ENCODE measurements at regions not wholly inside any gene's neighbourhood (a gene's known extent, or its start where the extent isn't known, plus 50 kb on each side); places are given as distances from the start of the nearest gene placed in this dataset.

DNA sequence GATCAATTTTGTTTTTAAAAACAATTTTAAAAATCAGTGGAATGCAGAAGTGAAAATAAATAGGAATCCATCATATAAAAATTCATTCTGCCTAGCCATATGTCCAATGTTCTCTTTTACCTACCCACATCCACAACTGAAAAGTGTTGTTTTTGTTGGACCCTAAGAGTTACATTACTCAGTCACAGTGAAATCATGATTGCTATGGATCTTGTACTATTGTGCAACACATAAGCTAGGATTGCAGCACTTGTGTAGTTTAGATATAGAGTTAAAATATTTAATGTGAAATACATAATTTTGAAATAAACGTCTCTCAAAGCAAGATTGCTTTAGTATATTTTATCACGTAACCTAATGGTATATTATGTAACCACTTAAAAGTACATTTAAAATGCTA lies 213.3 kb upstream of the CLEC14A start:
- TF ChIP-seq, protein P1, sequence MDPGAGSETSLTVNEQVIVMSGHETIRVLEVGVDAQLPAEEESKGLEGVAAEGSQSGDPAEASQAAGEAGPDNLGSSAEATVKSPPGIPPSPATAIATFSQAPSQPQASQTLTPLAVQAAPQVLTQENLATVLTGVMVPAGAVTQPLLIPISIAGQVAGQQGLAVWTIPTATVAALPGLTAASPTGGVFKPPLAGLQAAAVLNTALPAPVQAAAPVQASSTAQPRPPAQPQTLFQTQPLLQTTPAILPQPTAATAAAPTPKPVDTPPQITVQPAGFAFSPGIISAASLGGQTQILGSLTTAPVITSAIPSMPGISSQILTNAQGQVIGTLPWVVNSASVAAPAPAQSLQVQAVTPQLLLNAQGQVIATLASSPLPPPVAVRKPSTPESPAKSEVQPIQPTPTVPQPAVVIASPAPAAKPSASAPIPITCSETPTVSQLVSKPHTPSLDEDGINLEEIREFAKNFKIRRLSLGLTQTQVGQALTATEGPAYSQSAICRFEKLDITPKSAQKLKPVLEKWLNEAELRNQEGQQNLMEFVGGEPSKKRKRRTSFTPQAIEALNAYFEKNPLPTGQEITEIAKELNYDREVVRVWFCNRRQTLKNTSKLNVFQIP (CRISPR knock-in tag; IDR thresholded peaks at IDR 0.05; ENCODE audit: borderline replicate concordance, low read depth) = no peak
- TF ChIP-seq TCF4 (CRISPR knock-in tag; IDR thresholded peaks at IDR 0.05; ENCODE audit: borderline replicate concordance) (no peak), ZNF70 (CRISPR knock-in tag; IDR thresholded peaks at IDR 0.05) (no peak), ZNF565 (CRISPR knock-in tag; conservative IDR thresholded peaks at IDR 0.05; ENCODE audit: low read depth) (no peak), ZFP3 (CRISPR knock-in tag; IDR thresholded peaks at IDR 0.05) (no peak), ARNTL (CRISPR knock-in tag; IDR thresholded peaks at IDR 0.05; ENCODE audit: borderline replicate concordance, low read depth) (no peak)
- TF ChIP-seq, protein P2, sequence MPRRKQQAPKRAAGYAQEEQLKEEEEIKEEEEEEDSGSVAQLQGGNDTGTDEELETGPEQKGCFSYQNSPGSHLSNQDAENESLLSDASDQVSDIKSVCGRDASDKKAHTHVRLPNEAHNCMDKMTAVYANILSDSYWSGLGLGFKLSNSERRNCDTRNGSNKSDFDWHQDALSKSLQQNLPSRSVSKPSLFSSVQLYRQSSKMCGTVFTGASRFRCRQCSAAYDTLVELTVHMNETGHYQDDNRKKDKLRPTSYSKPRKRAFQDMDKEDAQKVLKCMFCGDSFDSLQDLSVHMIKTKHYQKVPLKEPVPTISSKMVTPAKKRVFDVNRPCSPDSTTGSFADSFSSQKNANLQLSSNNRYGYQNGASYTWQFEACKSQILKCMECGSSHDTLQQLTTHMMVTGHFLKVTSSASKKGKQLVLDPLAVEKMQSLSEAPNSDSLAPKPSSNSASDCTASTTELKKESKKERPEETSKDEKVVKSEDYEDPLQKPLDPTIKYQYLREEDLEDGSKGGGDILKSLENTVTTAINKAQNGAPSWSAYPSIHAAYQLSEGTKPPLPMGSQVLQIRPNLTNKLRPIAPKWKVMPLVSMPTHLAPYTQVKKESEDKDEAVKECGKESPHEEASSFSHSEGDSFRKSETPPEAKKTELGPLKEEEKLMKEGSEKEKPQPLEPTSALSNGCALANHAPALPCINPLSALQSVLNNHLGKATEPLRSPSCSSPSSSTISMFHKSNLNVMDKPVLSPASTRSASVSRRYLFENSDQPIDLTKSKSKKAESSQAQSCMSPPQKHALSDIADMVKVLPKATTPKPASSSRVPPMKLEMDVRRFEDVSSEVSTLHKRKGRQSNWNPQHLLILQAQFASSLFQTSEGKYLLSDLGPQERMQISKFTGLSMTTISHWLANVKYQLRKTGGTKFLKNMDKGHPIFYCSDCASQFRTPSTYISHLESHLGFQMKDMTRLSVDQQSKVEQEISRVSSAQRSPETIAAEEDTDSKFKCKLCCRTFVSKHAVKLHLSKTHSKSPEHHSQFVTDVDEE (CRISPR knock-in tag; IDR thresholded peaks at IDR 0.05) = no peak
- ATAC-seq = no peak

DNA sequence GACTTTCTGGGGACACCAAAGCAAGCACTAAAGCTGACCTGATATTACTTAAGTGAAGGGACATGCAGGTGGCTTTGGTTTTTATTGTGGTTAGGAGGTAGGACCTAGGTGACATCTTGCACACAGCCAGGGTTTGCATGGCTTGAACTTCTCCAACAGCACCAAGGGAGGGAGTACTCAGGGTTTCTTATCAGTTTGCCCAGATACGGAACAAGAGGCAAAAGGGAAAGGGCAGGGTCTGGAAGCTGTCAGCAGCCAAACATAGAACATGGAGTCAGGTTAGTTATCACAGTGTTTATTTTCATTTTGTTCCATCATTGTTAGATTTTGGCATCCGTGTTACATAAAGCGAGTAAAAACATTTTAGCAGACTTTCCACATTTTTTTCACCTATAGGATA lies 186.3 kb upstream of the CLEC14A start:
- no peak for TF ChIP-seq ZNF565 (CRISPR knock-in tag; conservative IDR thresholded peaks at IDR 0.05; ENCODE audit: low read depth)
- TF ChIP-seq, protein P3, sequence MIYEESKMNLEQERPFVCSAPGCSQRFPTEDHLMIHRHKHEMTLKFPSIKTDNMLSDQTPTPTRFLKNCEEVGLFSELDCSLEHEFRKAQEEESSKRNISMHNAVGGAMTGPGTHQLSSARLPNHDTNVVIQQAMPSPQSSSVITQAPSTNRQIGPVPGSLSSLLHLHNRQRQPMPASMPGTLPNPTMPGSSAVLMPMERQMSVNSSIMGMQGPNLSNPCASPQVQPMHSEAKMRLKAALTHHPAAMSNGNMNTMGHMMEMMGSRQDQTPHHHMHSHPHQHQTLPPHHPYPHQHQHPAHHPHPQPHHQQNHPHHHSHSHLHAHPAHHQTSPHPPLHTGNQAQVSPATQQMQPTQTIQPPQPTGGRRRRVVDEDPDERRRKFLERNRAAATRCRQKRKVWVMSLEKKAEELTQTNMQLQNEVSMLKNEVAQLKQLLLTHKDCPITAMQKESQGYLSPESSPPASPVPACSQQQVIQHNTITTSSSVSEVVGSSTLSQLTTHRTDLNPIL (CRISPR knock-in tag; IDR thresholded peaks at IDR 0.05; ENCODE audit: low read depth) = no peak
- no peak for TF ChIP-seq ESRRG (CRISPR knock-in tag; IDR thresholded peaks at IDR 0.05)
- no peak for TF ChIP-seq TCF4 (CRISPR knock-in tag; IDR thresholded peaks at IDR 0.05; ENCODE audit: borderline replicate concordance)
- no peak for TF ChIP-seq ARNTL (CRISPR knock-in tag; IDR thresholded peaks at IDR 0.05; ENCODE audit: borderline replicate concordance, low read depth)
- no peak for TF ChIP-seq RARB (CRISPR knock-in tag; IDR thresholded peaks at IDR 0.05)
- no peak for TF ChIP-seq ZC3H10 (CRISPR knock-in tag; IDR thresholded peaks at IDR 0.05)
- TF ChIP-seq, protein P2 (CRISPR knock-in tag; IDR thresholded peaks at IDR 0.05) = no peak
- no peak for TF ChIP-seq BACH2 (CRISPR knock-in tag; IDR thresholded peaks at IDR 0.05; ENCODE audit: borderline replicate concordance)
- no peak for TF ChIP-seq TOX (CRISPR knock-in tag; IDR thresholded peaks at IDR 0.05; ENCODE audit: borderline replicate concordance)
- no peak for TF ChIP-seq OSR1 (CRISPR knock-in tag; IDR thresholded peaks at IDR 0.05)
- no peak for TF ChIP-seq ZFP3 (CRISPR knock-in tag; IDR thresholded peaks at IDR 0.05)
- no peak for TF ChIP-seq SNAI2 (CRISPR knock-in tag; IDR thresholded peaks at IDR 0.05)
- TF ChIP-seq, protein P4, sequence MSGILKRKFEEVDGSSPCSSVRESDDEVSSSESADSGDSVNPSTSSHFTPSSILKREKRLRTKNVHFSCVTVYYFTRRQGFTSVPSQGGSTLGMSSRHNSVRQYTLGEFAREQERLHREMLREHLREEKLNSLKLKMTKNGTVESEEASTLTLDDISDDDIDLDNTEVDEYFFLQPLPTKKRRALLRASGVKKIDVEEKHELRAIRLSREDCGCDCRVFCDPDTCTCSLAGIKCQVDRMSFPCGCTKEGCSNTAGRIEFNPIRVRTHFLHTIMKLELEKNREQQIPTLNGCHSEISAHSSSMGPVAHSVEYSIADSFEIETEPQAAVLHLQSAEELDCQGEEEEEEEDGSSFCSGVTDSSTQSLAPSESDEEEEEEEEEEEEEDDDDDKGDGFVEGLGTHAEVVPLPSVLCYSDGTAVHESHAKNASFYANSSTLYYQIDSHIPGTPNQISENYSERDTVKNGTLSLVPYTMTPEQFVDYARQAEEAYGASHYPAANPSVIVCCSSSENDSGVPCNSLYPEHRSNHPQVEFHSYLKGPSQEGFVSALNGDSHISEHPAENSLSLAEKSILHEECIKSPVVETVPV (CRISPR knock-in tag; IDR thresholded peaks at IDR 0.05) = no peak
- no peak for ATAC-seq

DNA sequence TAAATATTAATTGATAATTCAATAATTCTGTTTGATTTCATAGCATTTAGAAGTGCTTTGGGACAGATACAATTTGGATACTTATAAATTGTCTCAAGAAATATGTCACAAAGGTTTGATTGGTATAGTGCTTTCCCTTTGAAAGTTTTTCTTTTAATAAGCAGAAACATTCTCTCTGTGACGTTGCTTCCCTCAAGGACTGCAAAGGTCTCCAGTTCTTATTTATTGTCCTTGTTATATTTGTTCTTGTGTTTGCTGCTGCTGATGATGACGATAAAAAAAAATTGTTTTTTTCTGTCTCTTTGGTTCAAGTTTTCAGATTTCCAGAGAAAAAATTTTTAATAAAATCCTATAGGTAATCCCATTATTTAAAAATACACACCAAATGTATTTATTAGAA lies 176.3 kb upstream of the CLEC14A start:
- no peak for ATAC-seq
- no peak for TF ChIP-seq ZC3H10 (CRISPR knock-in tag; IDR thresholded peaks at IDR 0.05)
- no peak for TF ChIP-seq ZFP30 (CRISPR knock-in tag; IDR thresholded peaks at IDR 0.05)
- no peak for TF ChIP-seq ZNF565 (CRISPR knock-in tag; conservative IDR thresholded peaks at IDR 0.05; ENCODE audit: low read depth)
- TF ChIP-seq ISL1 (CRISPR knock-in tag; IDR thresholded peaks at IDR 0.05) = no peak
- TF ChIP-seq, protein P5, sequence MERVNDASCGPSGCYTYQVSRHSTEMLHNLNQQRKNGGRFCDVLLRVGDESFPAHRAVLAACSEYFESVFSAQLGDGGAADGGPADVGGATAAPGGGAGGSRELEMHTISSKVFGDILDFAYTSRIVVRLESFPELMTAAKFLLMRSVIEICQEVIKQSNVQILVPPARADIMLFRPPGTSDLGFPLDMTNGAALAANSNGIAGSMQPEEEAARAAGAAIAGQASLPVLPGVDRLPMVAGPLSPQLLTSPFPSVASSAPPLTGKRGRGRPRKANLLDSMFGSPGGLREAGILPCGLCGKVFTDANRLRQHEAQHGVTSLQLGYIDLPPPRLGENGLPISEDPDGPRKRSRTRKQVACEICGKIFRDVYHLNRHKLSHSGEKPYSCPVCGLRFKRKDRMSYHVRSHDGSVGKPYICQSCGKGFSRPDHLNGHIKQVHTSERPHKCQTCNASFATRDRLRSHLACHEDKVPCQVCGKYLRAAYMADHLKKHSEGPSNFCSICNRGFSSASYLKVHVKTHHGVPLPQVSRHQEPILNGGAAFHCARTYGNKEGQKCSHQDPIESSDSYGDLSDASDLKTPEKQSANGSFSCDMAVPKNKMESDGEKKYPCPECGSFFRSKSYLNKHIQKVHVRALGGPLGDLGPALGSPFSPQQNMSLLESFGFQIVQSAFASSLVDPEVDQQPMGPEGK (CRISPR knock-in tag; IDR thresholded peaks at IDR 0.05; ENCODE audit: borderline replicate concordance) = no peak
- TF ChIP-seq RARB (CRISPR knock-in tag; IDR thresholded peaks at IDR 0.05) = no peak
- TF ChIP-seq PPARA (CRISPR knock-in tag; IDR thresholded peaks at IDR 0.05; ENCODE audit: borderline replicate concordance) = no peak
- no peak for TF ChIP-seq OSR1 (CRISPR knock-in tag; IDR thresholded peaks at IDR 0.05)
- TF ChIP-seq, protein P3 (CRISPR knock-in tag; IDR thresholded peaks at IDR 0.05; ENCODE audit: low read depth) = no peak
- no peak for TF ChIP-seq ARNTL (CRISPR knock-in tag; IDR thresholded peaks at IDR 0.05; ENCODE audit: borderline replicate concordance, low read depth)
- no peak for TF ChIP-seq TOX (CRISPR knock-in tag; IDR thresholded peaks at IDR 0.05; ENCODE audit: borderline replicate concordance)

Data from SK-N-SH treated with all-trans-retinoic acid at 6 μM for 48 hours (cell line).